Upper lobe of left lung (tissue), 4 donors: ENCODE measurements at regions not wholly inside any gene's neighbourhood (a gene's known extent, or its start where the extent isn't known, plus 50 kb on each side); places are given as distances from the start of the nearest gene placed in this dataset.

Experiments
- POLR2AphosphoS5 ChIP-seq, 2 donors: sonication (generic); formaldehyde crosslinking; IDR thresholded peaks; one replicate each; pipeline ENCODE4 v1.5.1; 2017; ENCODE audit warnings: antibody characterized with exemption in 2 of 2
- TF ChIP-seq, protein P1 (sequence below), 6 experiments: fragments of 450-650 bp in 4 of 6; fragments of 200-600 bp in 2 of 6; sonication (generic) in 2 of 6; IDR thresholded peaks; one replicate each; pipeline ENCODE4 v1.5.1; 2016 to 2019; ENCODE audit warnings: antibody characterized with exemption in 6 of 6

DNA sequence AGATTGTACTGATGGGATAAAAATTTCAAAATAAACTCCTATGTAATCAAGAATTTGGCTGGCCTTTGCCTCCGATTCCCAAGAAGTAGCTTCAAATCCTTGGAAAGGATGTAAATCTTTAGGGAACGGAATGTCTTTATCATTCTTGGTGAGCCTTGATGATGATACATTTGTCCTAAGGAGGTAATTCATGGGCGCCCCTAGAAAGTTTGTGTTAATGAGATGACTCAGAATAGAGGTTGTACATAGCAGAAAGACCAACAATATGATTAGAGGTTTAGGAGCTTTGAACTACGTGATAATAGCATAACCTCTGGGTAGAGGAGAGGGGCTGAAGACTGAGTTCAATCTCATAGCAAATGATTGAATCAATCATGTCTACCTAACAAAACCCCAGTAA lies 248.6 kb upstream of the SLITRK3 start:
- TF ChIP-seq, protein P1, sequence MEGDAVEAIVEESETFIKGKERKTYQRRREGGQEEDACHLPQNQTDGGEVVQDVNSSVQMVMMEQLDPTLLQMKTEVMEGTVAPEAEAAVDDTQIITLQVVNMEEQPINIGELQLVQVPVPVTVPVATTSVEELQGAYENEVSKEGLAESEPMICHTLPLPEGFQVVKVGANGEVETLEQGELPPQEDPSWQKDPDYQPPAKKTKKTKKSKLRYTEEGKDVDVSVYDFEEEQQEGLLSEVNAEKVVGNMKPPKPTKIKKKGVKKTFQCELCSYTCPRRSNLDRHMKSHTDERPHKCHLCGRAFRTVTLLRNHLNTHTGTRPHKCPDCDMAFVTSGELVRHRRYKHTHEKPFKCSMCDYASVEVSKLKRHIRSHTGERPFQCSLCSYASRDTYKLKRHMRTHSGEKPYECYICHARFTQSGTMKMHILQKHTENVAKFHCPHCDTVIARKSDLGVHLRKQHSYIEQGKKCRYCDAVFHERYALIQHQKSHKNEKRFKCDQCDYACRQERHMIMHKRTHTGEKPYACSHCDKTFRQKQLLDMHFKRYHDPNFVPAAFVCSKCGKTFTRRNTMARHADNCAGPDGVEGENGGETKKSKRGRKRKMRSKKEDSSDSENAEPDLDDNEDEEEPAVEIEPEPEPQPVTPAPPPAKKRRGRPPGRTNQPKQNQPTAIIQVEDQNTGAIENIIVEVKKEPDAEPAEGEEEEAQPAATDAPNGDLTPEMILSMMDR (IDR thresholded peaks at IDR 0.05): no peak
- TF ChIP-seq POLR2AphosphoS5 (IDR thresholded peaks at IDR 0.05): no peak
